IMR-90 (cell line): ENCODE measurements at regions not wholly inside any gene's neighbourhood (a gene's known extent, or its start where the extent isn't known, plus 50 kb on each side); places are given as distances from the start of the nearest gene placed in this dataset.

Experiments
- ATAC-seq: fragments of 200-7000 bp; cut with Tn5 transposase; 2 replicates; pipeline ENCODE4 v1.9.1; 2020; ENCODE audit warnings: low read depth, mild to moderate bottlenecking, moderate library complexity
- BruUV-seq: library from RNA; stranded (reverse); fragments of 400-500 nt; replicated peaks from 2 replicates; lab custom pipeline; 2021; lab: Mats Ljungman, UMichigan
- CTCF ChIA-PET: fragments of 300-600 bp; formaldehyde crosslinking; extraction: SDS; loops from one replicate; lab custom pipeline; 2021; ENCODE audit warnings: antibody characterized with exemption; lab: Yijun Ruan, JAX
- POLR2A ChIA-PET: fragments of 300-600 bp; sonication (Branson Sonifier 250); formaldehyde crosslinking; loops from one replicate; lab custom pipeline; 2022; ENCODE audit warnings: antibody characterized with exemption; ENCODE audit not compliant: unreplicated experiment; lab: Charles Lee
- DNase-seq: peaks from one replicate; pipeline ENCODE4 v3.0.0; 2013
- H2AFZ ChIP-seq: replicated peaks from 2 replicates; pipeline ENCODE3; 2013; ENCODE audit warnings: low read length, mild to moderate bottlenecking; ENCODE audit not compliant: poor library complexity
- H2AK5ac ChIP-seq: 2 replicates; pipeline ENCODE4 v1.6.1; 2013; ENCODE audit warnings: low read depth, low read length, inconsistent platforms
- H2AK9ac ChIP-seq: replicated peaks from 2 replicates; pipeline ENCODE3; 2013; ENCODE audit warnings: mild to moderate bottlenecking, low read depth, low read length, moderate library complexity; ENCODE audit not compliant: poor library complexity
- H2BK120ac ChIP-seq: 2 replicates; pipeline ENCODE4 v1.6.1; 2013; ENCODE audit warnings: low read depth, low read length, inconsistent platforms
- H2BK15ac ChIP-seq: 3 replicates; pipeline ENCODE4 v1.6.1; 2013; ENCODE audit warnings: low read depth, low read length, inconsistent platforms
- H2BK20ac ChIP-seq: 2 replicates; pipeline ENCODE4 v1.6.1; 2013; ENCODE audit warnings: low read depth, mild to moderate bottlenecking, inconsistent platforms, low read length, moderate library complexity
- H2BK5ac ChIP-seq: 2 replicates; pipeline ENCODE4 v1.6.1; 2013; ENCODE audit warnings: mild to moderate bottlenecking, low read depth, low read length, inconsistent platforms; ENCODE audit not compliant: poor library complexity, severe bottlenecking
- H3K14ac ChIP-seq: replicated peaks from 2 replicates; pipeline ENCODE4 v1.6.1; 2013; ENCODE audit warnings: low read depth, low read length, inconsistent platforms
- H3K18ac ChIP-seq: 2 replicates; pipeline ENCODE4 v1.6.1; 2013; ENCODE audit warnings: low read depth, low read length, control low read depth
- H3K23ac ChIP-seq: 2 replicates; pipeline ENCODE4 v1.6.1; 2013; ENCODE audit warnings: low read depth, low read length, inconsistent platforms
- H3K27ac ChIP-seq: 2 replicates; pipeline ENCODE4 v1.5.1; 2013; ENCODE audit warnings: mild to moderate bottlenecking, control low read depth, low read length; ENCODE audit not compliant: insufficient read depth
- H3K27me3 ChIP-seq: 2 replicates; pipeline ENCODE4 v1.6.1; 2013; ENCODE audit warnings: low read length; ENCODE audit not compliant: control insufficient read depth, insufficient read depth
- H3K36me3 ChIP-seq: 2 replicates; pipeline ENCODE4 v1.6.1; 2013; ENCODE audit warnings: low read length, mixed read lengths; ENCODE audit not compliant: control insufficient read depth, insufficient read depth
- H3K4ac ChIP-seq: 2 replicates; pipeline ENCODE4 v1.6.1; 2013; ENCODE audit warnings: low read depth, low read length, inconsistent platforms
- H3K4me1 ChIP-seq: 2 replicates; pipeline ENCODE4 v1.6.1; 2013; ENCODE audit warnings: low read length, mixed read lengths; ENCODE audit not compliant: control insufficient read depth, insufficient read depth
- H3K4me2 ChIP-seq: 2 replicates; pipeline ENCODE4 v1.6.1; 2013; ENCODE audit warnings: low read depth, mild to moderate bottlenecking, control low read depth, low read length, moderate library complexity
- H3K4me3 ChIP-seq: 2 replicates; pipeline ENCODE4 v1.5.1; 2013; ENCODE audit warnings: low read depth, mild to moderate bottlenecking, control low read depth, low read length, moderate library complexity; ENCODE audit not compliant: insufficient read depth
- H3K56ac ChIP-seq: 2 replicates; pipeline ENCODE4 v1.6.1; 2013; ENCODE audit warnings: low read length, inconsistent platforms; ENCODE audit not compliant: insufficient read depth; ENCODE audit errors: extremely low read depth
- H3K79me1 ChIP-seq, 2 experiments: 2 replicates each; pipeline ENCODE4 v1.6.1; 2013; ENCODE audit warnings: low read length in 2 of 2, inconsistent platforms in 1 of 2, low read depth in 1 of 2
- H3K9ac ChIP-seq: 2 replicates; pipeline ENCODE4 v1.6.1; 2013; ENCODE audit warnings: low read depth, low read length, control low read depth
- H3K9me1 ChIP-seq: 2 replicates; pipeline ENCODE4 v1.6.1; 2013; ENCODE audit warnings: low read length, inconsistent platforms; ENCODE audit not compliant: insufficient read depth
- H3K9me3 ChIP-seq: 2 replicates; pipeline ENCODE4 v1.6.1; 2013; ENCODE audit warnings: low read length; ENCODE audit not compliant: control insufficient read depth, insufficient read depth
- H4K20me1 ChIP-seq: 2 replicates; pipeline ENCODE4 v1.6.1; 2013; ENCODE audit warnings: low read length, inconsistent platforms; ENCODE audit not compliant: insufficient read depth
- H4K5ac ChIP-seq: 2 replicates; pipeline ENCODE4 v1.6.1; 2013; ENCODE audit warnings: mild to moderate bottlenecking, low read depth, low read length, control low read depth
- H4K8ac ChIP-seq, 2 experiments: 2 replicates each; pipeline ENCODE4 v1.6.1; 2013; ENCODE audit warnings: low read depth in 2 of 2, low read length in 2 of 2, control low read depth in 1 of 2, inconsistent platforms in 1 of 2
- H4K91ac ChIP-seq: 2 replicates; pipeline ENCODE4 v1.6.1; 2013; ENCODE audit warnings: low read depth, low read length, inconsistent platforms; ENCODE audit not compliant: insufficient read depth
- BHLHE40 ChIP-seq: fragments of 150-350 bp; IDR thresholded peaks from 2 replicates; pipeline ENCODE4 v1.6.1; 2016; ENCODE audit warnings: mild to moderate bottlenecking, low read depth, low read length
- CTCF ChIP-seq: conservative IDR thresholded peaks from 2 replicates; pipeline ENCODE4 v1.5.1; 2012; ENCODE audit warnings: mild to moderate bottlenecking, low read depth, low read length, improper control_type of control experiment
- MAZ ChIP-seq: IDR thresholded peaks from 2 replicates; pipeline ENCODE4 v1.6.1; 2012; ENCODE audit warnings: low read depth, mild to moderate bottlenecking, low read length, improper control_type of control experiment, moderate library complexity, borderline replicate concordance
- MXI1 ChIP-seq: IDR thresholded peaks from 2 replicates; pipeline ENCODE4 v1.6.1; 2012; ENCODE audit warnings: low read depth, mild to moderate bottlenecking, low read length, moderate library complexity, borderline replicate concordance
- NFE2L2 ChIP-seq: fragments of 150-350 bp; IDR thresholded peaks from 2 replicates; pipeline ENCODE4 v1.6.1; 2016; ENCODE audit warnings: low read depth, mild to moderate bottlenecking, low read length
- WGBS, 2 experiments: methylation state at CpG; one replicate each; pipeline versions ENCODE4 v1.1.5 to v1.1.7; 2013; ENCODE audit warnings: missing lambda C conversion rate in 2 of 2; ENCODE audit not compliant: insufficient read length in 1 of 2; ENCODE audit errors: extremely low coverage in 2 of 2; 5-methylcytosine and 5-hydroxymethylcytosine counted together
- dilution Hi-C: fragments of 300-500 bp; cut with HindIII; formaldehyde crosslinking; loops from one replicate; pipeline ENCODE4 v1.14.3; 2018; ENCODE audit warnings: low sequenced_read_pairs; ENCODE audit not compliant: unreplicated experiment
- in situ Hi-C: fragments of 300-500 bp; cut with MboI; formaldehyde crosslinking; loops from 3 replicates; pipeline ENCODE4 v1.14.3; 2019; ENCODE audit warnings: low sequenced_read_pairs, inconsistent platforms, mixed read lengths
- intact Hi-C: fragments of 100-400 bp; cut with micrococcal nuclease; formaldehyde crosslinking; loops from 2 replicates; pipeline ENCODE4 v1.10.0; 2022

GRCh38 chr7:17588730-17589129, 290.3 kb downstream of the AHR start:
- H4K20me1 ChIP-seq: no peaks in the 10 kb centered on the region
- H3K27ac ChIP-seq: no peak overlapping the region
- WGBS, 2 experiments: no CpG with 5 or more reads among the region's 1 CpG
- no peak overlapping the region for H3K56ac ChIP-seq
- no peak overlapping the region for H2BK20ac ChIP-seq
- H3K4me1 ChIP-seq: peaks cover 2% of the 10 kb centered on the region
- no peak overlapping the region for H3K9ac ChIP-seq
- intact Hi-C loops (no loop called here), dilution Hi-C loops (no loop called here), in situ Hi-C loops (no loop called here)
- H3K23ac ChIP-seq: no peak overlapping the region
- H2BK120ac ChIP-seq: no peak overlapping the region
- no peaks in the 10 kb centered on the region; the same call in 1 of the 2 replicates for H3K9me1 ChIP-seq
- H2BK5ac ChIP-seq: no peak overlapping the region
- CTCF ChIA-PET: interaction anchor here (1.7 kb wide), 1 partner anchor 11 kb away, joined by 5 read pairs; no protein-coding TSS in a partner anchor
- no peak overlapping the region for H2AK5ac ChIP-seq
- no TSS peak for BruUV-seq
- no peaks in the 10 kb centered on the region; the same call in none of the 2 replicates for H3K27me3 ChIP-seq
- no peaks in the 10 kb centered on the region for H3K36me3 ChIP-seq
- no peaks in the 10 kb centered on the region for H3K9me3 ChIP-seq
- POLR2A ChIA-PET: no interaction called here
- H3K4ac ChIP-seq: no peak overlapping the region
- H4K91ac ChIP-seq: no peak overlapping the region
- H3K18ac ChIP-seq: no peak overlapping the region
- H2AFZ ChIP-seq: no peak overlapping the region
- no peak overlapping the region for H3K4me3 ChIP-seq
- H2AK9ac ChIP-seq: no peak overlapping the region
- no peak for DNase-seq
- H3K14ac ChIP-seq: no peak overlapping the region
- ATAC-seq: no peak
- no peak overlapping the region for H4K8ac ChIP-seq
- no peak overlapping the region for H3K4me2 ChIP-seq
- no peak for TF ChIP-seq NFE2L2
- no peak for TF ChIP-seq MAZ
- no peak for TF ChIP-seq MXI1
- no peak for TF ChIP-seq CTCF
- no peak for TF ChIP-seq BHLHE40
- H4K5ac ChIP-seq: no peak overlapping the region
- no peak overlapping the region for H2BK15ac ChIP-seq
- no peaks in the 10 kb centered on the region for H3K79me1 ChIP-seq
